HG03575 (cell line): ENCODE measurements at regions not wholly inside any gene's neighbourhood (a gene's known extent, or its start where the extent isn't known, plus 50 kb on each side); places are given as distances from the start of the nearest gene placed in this dataset.

ENCODE experiments used
- ATAC-seq: cut with Tn5 transposase; IDR thresholded peaks from one replicate; pipeline ENCODE4 v1.9.1; 2021; ENCODE audit not compliant: unreplicated experiment, insufficient number of reproducible peaks, low FRiP score; ENCODE audit errors: extremely low read depth

- ATAC-seq, result no peak
Measured at GRCh38 chr16:85309656-85310587, 197.7 kb upstream of the CIBAR2 start.

GRCh38 chr16:85310868-85311585, 198.8 kb upstream of the CIBAR2 start:
- no peak for ATAC-seq

DNA sequence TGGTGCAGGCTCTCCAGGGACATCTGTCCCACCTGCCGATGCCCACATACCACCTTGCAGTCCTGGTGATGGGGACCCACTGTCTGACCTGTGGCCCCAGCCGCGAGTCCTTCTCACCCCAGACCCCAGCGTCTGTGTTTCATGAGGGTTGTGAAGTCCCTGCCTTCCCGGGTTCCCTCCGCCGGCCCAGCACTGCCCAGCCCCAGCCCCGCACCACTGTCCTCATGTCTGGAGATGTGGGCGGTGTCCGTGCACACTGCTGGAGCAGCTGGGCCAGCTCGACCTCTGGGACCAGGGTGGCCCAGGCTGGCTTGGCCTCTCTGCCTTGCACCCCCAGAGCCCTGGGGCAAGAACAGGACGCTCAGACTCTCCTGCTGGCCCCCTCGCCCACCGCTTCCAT, 199.5 kb upstream of the CIBAR2 start:
- no peak for ATAC-seq

DNA sequence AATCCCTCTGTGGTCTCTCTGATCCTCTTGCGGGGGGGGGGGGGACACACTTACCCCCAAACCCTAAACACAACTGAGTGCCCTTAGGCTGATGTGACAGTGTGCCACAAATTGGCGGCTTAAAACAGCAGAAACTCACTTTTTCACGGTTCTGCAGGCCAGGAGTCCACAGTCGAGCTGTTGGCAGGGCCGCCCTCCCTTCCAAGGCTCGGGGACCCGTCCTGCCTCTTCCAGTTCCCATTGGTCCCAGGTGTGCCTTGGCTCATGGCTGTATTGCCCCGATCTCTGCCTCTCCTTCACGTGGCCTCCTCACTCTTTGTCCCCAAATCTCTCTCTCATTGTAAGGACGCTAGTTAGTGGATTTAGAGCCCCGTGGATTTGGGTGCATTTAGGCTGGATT, 199.9 kb upstream of the CIBAR2 start:
- ATAC-seq, result no peak

DNA sequence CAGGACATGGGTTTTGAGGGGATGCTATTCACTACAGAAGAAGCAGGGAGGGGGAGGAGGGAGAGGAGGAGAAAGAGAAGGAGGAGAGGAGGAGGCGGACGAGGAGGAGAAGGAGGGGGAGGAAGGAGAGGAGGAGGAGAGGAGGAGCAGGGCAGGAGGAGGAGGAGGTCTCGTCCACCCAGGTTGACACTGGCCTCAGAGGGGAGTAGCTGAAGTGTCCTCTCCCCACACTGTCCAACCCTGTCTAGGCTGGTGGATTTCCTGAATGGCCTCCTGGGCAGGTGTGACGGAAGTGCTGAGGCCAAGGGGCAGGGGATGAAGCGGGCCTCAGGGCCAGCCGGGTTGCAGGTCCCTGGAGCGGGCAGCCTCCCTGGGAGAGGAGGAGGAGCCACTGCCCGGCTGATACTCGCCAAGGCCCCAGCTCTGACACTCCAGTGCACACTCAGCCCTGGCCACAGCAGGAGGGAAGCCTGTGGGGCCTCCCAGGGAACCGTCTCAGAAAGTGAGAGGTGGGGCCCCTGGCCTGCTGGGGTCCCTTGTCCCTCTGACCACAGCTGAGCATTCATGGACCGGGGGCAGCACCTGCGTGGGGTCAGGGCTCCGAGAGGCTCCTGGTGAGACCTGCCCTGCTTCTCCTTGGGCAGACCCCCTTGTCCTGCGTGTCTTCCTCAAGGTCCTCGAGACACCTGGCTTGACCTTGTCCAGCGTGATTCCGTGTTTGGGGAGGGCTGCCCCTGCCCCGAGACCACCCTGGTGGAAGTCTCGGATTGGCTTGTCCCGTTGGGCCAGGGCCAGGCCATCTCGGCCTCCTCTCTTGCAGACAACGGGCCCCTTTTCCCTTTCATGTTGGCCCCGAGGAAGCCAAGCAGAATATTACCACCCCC, 200.6 kb upstream of the CIBAR2 start:
- ATAC-seq, result no peak

- ATAC-seq, result no peak
Measured at GRCh38 chr16:85313526-85314301, 201.4 kb upstream of the CIBAR2 start.

- ATAC-seq, result no peak
Measured at GRCh38 chr16:85314512-85314971, 202.3 kb upstream of the CIBAR2 start.

DNA sequence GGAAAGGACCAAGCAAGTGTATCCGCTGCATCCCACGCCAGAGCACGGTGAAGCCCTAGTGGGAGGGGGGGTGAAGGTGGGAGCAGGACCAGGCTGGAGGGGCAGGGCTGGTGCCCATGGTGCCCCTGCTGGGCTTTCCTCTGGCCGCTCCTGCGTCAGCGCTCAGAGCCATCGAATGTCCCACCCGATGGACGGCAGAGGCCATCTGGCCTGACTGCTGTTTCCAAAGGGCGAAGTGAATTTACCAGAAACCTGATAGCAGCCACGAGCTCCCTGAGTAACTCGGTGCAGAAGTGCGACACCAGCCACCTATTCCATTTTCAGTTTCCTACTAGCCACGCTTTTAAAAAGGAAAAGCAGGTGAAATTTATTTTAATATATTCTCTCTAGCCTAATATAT, 203.6 kb upstream of the CIBAR2 start:
- no peak for ATAC-seq

DNA sequence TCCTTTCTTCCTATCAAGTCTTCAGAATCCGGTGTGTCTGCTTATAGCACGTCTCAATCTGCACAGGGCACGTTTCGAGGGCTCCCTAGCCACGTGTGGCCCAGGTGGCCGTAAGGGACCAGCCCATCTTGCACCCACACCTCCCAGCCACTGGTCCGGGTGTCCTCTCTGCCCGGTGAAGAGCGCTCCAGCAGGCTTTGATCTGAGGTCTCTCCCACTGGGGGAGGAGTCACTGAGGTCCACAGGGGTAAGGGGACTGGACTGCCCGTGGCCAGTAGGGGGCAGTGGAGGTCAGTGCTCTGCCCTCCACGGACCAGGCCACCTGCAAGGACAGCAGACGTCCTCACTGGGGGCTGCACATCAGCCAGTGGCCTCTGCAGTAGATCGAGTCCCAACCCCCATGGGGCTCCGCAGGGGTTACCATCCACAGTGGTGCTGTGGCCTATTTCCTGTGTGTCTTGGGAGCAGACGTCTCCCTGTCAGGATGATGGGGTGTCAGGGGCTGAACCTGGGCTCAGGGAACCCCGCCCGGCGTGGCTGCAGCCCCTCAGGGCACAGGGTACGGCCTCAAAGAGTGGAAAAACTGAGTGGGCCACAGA, 204.1 kb upstream of the CIBAR2 start:
- no peak for ATAC-seq

GRCh38 chr16:85316944-85317343, 204.7 kb upstream of the CIBAR2 start:
- no peak for ATAC-seq

GRCh38 chr16:85317704-85318103, 205.4 kb upstream of the CIBAR2 start:
- no peak for ATAC-seq

DNA sequence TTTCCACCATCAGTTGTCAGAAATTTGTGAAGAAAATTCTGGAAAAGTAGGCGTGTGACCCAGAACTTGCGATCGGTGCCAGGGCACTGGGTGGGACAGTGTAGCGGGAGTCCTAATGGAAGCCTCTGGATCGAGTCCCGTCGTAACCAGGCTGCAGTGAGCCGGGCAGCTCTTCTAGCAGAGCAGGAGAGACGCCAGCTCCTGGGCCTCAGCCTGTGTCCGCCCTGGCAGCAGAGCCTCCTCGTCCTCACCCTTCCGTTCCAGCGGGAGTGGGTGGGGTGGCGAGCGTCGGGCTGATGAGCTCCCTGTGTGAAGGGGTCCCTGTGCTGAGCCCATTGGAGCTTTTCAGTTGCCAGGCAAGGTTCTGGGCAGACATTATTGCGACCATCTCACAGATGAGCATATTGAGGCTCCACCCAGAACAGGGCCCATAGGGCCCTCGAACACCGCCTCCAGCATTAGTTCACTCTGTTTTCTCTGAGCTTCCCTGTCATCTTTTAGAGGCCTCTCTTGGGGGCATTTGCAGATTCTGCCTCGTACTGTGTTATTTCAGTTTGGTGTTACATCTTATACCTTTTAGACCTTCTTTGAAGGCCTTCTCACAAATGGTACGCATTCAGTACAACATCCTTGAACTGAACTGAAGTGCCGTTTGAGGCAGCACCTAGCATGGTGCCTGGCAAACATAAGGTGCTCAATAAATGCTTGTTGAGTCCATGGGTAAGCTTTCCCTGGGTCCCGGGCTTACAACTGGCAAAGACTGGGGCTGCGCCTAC, 207.1 kb upstream of the CIBAR2 start:
- no peak for ATAC-seq

DNA sequence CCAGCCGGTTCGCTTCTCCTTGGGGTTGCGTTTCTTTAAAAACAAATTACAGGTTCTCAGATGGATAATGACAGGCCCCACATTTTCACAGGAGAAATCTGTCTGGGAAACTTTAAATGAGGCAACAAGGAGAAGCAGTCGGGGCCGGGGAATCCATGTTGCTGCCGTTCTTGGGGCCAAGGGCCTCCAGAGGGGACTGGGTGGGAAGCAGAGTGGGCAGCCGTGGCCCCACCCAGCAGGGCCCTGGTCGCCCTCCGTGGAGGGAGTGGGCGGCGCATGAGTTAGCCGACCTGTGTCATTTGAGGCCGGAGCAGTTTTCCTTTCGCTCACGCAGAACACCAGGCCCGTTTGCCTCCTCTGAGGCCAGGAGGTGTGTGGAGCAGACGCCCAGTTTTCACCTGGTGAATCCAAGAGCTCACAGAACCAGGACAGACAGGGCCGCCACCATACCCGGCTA, 207.7 kb upstream of the CIBAR2 start:
- ATAC-seq, result no peak

GRCh38 chr16:85320677-85321385, 208.6 kb upstream of the CIBAR2 start:
- no peak for ATAC-seq

DNA sequence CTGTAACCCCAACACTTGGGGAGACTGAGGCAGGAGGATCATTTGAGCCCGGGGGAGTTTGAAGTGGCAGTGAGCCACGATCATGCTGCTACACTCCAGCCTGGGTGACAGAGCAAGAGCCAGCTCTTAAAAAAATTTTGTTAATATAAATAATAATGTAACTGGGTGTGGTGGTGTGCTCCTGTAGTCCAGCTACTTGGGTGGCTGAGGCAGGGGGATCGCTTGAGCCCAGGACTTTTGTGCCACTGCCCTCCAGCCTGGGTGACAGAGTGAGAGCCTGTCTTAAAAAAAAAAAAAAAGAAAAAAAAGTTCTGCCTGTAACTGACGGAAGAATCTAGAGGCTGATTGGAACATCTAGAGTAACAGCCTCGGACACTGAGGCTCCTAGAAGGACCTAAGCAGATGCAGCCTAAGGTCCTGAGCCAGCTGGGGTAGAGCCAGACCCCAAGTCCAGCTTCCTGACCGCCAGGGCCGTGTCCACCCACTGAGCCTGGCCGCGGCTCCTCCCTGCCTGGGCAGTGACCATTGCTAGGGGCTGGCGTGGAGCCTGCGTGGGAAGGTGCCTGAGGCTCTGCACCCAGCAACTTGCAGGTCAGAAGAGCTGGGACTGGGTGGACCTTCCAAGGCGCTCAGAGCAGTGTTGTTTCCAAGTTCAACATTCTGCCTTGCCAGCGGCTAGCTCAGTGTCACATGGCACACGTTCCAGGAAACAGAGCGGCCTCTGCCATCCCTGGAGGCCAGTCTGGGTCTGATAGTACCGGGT, 209.4 kb upstream of the CIBAR2 start:
- ATAC-seq, result no peak
